ENCODE measurements at regions not wholly inside any gene's neighbourhood (a gene's known extent, or its start where the extent isn't known, plus 50 kb on each side); places are given as distances from the start of the nearest gene placed in this dataset.

DNA sequence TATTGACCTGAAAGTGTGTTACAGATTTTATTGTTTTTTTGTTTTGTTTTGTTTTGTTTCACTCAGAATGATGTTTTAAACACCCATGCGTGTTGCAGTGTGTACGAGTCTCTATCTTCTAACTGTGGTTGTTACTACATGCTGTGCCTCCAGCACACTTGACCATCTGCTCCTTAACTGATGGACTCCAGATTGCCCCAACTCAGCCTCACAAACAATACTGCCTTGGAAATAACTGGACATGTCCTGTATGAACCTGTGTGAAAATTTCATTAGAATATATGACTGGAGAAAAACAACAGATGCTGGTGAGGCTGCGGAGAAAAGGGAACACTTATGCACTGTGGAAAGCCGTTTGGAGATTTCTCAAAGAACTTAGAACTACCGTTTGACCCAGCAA lies 68.7 kb upstream of the HAND1 start:
- FAIRE-seq (no peak), DNase-seq (ENCODE audit: insufficient read length, low spot score) (no peak)
- TF ChIP-seq, protein P1, sequence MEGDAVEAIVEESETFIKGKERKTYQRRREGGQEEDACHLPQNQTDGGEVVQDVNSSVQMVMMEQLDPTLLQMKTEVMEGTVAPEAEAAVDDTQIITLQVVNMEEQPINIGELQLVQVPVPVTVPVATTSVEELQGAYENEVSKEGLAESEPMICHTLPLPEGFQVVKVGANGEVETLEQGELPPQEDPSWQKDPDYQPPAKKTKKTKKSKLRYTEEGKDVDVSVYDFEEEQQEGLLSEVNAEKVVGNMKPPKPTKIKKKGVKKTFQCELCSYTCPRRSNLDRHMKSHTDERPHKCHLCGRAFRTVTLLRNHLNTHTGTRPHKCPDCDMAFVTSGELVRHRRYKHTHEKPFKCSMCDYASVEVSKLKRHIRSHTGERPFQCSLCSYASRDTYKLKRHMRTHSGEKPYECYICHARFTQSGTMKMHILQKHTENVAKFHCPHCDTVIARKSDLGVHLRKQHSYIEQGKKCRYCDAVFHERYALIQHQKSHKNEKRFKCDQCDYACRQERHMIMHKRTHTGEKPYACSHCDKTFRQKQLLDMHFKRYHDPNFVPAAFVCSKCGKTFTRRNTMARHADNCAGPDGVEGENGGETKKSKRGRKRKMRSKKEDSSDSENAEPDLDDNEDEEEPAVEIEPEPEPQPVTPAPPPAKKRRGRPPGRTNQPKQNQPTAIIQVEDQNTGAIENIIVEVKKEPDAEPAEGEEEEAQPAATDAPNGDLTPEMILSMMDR (IDR thresholded peaks at IDR 0.05; ENCODE audit: insufficient read depth, missing control alignments), result no peak

DNA sequence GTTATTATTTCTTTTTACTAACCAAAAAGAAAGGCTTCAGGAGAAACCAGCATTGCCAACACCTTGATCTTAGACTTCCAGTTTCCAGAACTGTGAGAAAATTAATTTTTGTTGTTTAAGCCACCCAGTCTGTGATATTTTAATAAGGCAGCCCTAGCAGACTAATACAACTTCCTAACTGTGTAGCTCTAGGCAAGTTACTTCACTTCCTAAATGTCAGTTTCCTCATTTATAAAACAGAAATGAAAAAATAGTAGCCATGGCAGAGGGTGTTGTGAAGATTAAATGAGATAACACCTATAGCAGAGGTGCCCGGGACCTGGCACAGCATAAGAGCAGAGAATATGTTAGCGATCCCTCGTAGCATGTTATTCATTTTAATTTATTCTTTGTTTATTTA lies 66.6 kb upstream of the HAND1 start:
- no peak for FAIRE-seq
- TF ChIP-seq, protein P1 (IDR thresholded peaks at IDR 0.05; ENCODE audit: insufficient read depth, missing control alignments), result no peak
- no peak for DNase-seq (ENCODE audit: insufficient read length, low spot score)

DNA sequence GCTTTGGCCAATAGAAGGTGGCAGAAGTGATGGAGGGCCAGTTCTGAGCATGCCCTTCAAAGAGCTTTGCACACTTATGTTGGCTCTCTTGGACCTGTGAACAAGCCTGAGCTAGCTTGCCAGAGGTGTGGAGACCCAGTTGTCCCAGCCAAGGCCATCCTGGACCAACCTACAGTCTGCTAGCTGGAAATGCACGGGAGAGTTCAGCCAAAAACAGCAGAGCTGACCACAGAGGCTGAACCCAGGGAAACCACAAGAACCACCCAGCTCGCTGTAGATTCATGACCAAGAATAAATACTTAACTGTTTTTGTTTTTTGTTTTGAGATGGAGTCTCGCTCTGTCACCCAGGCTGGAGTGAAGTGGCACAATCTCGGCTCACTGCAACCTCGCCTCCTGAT lies 65.4 kb upstream of the HAND1 start:
- TF ChIP-seq, protein P1 (IDR thresholded peaks at IDR 0.05; ENCODE audit: insufficient read depth, missing control alignments), result no peak
- FAIRE-seq (no peak), DNase-seq (ENCODE audit: insufficient read length, low spot score) (no peak)

DNA sequence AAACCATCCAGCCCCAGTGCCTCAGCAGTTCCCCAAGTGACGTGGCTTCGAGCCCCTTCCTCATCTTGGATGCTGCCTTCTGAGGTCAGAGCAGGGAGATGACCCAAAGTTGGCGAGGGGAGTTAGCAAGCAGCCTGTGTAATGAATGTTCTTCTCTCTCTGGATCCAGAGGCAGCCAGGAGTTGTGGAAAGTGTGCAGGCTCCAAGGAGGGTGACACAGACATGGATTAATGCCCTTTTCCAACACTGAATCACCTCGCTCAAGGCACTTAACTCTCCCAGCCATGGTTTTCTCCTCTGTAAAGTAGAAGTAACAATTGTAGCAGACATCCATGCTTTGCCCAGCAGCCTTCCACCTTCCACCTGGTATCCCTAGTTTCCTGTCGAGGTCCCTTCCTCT lies 64.6 kb upstream of the HAND1 start:
- no peak for DNase-seq (ENCODE audit: insufficient read length, low spot score)
- TF ChIP-seq, protein P1 (IDR thresholded peaks at IDR 0.05; ENCODE audit: insufficient read depth, missing control alignments), result no peak
- no peak for FAIRE-seq

DNA sequence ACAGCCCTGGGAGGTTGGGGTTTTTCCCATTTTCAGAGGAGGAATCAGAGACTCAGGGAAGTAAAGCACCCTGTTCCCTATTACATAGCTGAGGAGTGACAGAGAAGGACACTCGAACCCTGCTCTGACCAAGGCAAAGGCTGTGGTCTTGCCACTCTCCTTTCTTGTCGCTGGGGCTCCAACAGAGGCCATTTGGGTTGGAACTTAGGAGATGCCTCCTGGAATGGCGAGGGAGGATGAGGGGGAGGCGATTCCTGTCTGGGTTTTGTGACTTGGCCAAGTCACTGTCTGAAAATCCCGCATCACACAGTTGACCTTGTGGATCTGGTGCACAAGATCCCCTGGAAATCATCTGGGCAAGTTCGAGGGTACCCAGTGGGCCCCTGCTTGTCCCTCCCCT lies 64.0 kb upstream of the HAND1 start:
- DNase-seq (ENCODE audit: insufficient read length, low spot score) (no peak), FAIRE-seq (no peak)
- TF ChIP-seq, protein P1 (IDR thresholded peaks at IDR 0.05; ENCODE audit: insufficient read depth, missing control alignments), result no peak

DNA sequence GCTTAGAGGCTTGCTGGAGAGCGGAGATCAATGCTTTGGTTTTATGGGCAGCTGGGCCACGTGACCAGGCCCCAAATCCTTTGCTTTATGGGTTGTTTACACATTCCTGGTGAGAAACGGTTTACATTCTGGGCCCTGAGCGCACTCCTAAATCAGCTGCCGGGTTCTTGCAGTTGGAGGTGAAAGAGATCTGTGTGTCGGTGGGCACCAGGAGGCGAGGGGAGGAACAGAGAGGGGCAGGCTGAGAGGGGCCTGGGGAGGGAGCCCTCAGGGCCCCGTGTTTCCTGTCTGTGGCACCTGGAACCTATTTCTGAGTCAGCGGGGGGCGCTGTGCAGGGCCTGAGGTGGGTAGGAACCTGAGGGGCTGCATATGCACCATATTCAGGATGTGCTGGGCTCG lies 63.5 kb upstream of the HAND1 start:
- DNase-seq (ENCODE audit: insufficient read length, low spot score) (no peak), FAIRE-seq (no peak)
- TF ChIP-seq, protein P1 (IDR thresholded peaks at IDR 0.05; ENCODE audit: insufficient read depth, missing control alignments), result no peak

DNA sequence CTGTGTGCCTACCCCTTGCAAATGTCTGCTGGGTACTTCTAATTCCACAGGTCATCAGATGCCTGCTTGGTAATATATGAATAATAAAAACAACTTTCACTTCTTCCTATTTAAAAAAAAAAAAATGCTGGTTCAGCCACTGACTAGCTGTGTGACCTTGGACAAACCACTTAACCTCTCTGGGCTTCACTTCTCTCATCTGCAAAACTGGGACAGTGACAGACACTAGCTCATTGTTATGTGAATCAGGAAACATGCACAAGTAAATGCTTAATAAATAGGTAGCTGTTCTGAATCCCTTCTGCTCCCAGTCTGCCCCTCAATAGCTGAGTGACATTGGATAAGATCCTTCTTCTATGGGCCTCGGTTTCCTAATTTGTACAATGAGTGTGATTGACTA lies 62.6 kb upstream of the HAND1 start:
- TF ChIP-seq, protein P1 (IDR thresholded peaks at IDR 0.05; ENCODE audit: insufficient read depth, missing control alignments), result no peak
- no peak for FAIRE-seq
- DNase-seq (ENCODE audit: insufficient read length, low spot score), result no peak
